HEK293 (cell line): ENCODE measurements at regions not wholly inside any gene's neighbourhood (a gene's known extent, or its start where the extent isn't known, plus 50 kb on each side); places are given as distances from the start of the nearest gene placed in this dataset.

ENCODE experiments used
- CTCF ChIA-PET: fragments of 350-600 bp; formaldehyde crosslinking; extraction: SDS; loops from one replicate; lab custom pipeline; 2021; ENCODE audit warnings: antibody characterized with exemption; lab: Yijun Ruan, JAX
- POLR2A ChIA-PET: fragments of 300-600 bp; formaldehyde crosslinking; extraction: SDS; loops from one replicate; lab custom pipeline; 2020; ENCODE audit warnings: antibody characterized with exemption, inconsistent platforms; lab: Yijun Ruan, JAX
- H3K27ac ChIP-seq: fragments of 200-500 bp; sonication (Bioruptor generic); 2 replicates; pipeline ENCODE4 v1.5.1; 2014; ENCODE audit warnings: low read depth, low read length, control low read depth, inconsistent platforms; ENCODE audit errors: extremely low read depth
- H3K36me3 ChIP-seq, 2 experiments: fragments of 200-500 bp in 1 of 2; sonication (Bioruptor generic) in 1 of 2; 1 replicate in 1 of 2; 2 replicates in 1 of 2; pipeline ENCODE4 v1.5.1; 2014 to 2017; ENCODE audit warnings: inconsistent platforms in 2 of 2, low read length in 2 of 2; ENCODE audit not compliant: control insufficient read depth in 2 of 2, insufficient read depth in 1 of 2
- H3K4me1 ChIP-seq: fragments of 200-500 bp; sonication (Bioruptor generic); 2 replicates; pipeline ENCODE4 v1.5.1; 2014; ENCODE audit warnings: mild to moderate bottlenecking, low read length, inconsistent platforms; ENCODE audit not compliant: control insufficient read depth, insufficient read depth
- H3K4me3 ChIP-seq: 2 replicates; pipeline ENCODE4 v1.5.1; 2011; ENCODE audit warnings: low read depth, mild to moderate bottlenecking, control low read depth, low read length, moderate library complexity
- H3K9me3 ChIP-seq: fragments of 200-500 bp; sonication (Bioruptor generic); 2 replicates; pipeline ENCODE4 v1.5.1; 2014; ENCODE audit warnings: low read depth, low read length, inconsistent platforms; ENCODE audit not compliant: control insufficient read depth, insufficient read depth
- ELK4 ChIP-seq: IDR thresholded peaks from 2 replicates; pipeline ENCODE4 v1.6.1; 2011; ENCODE audit warnings: mild to moderate bottlenecking, low read depth, low read length, borderline replicate concordance
- IKZF3 ChIP-seq: fragments of 450-650 bp; IDR thresholded peaks from 2 replicates; pipeline ENCODE4 v1.5.0; 2018; ENCODE audit warnings: missing biosample characterization, mild to moderate bottlenecking, missing genetic modification characterization, moderate library complexity
- KLF10 ChIP-seq: fragments of 450-650 bp; IDR thresholded peaks from 2 replicates; pipeline ENCODE4 v1.5.1; 2018; ENCODE audit warnings: missing biosample characterization, mild to moderate bottlenecking, missing genetic modification characterization
- KLF17 ChIP-seq: fragments of 450-650 bp; formaldehyde crosslinking; IDR thresholded peaks from 2 replicates; pipeline ENCODE4 v1.5.1; 2016; ENCODE audit warnings: missing biosample characterization, missing genetic modification characterization
- MYNN ChIP-seq: fragments of 450-650 bp; formaldehyde crosslinking; IDR thresholded peaks from 2 replicates; pipeline ENCODE4 v1.5.1; 2016; ENCODE audit warnings: missing biosample characterization, missing genetic modification characterization, borderline replicate concordance
- PRDM1 ChIP-seq: fragments of 450-650 bp; formaldehyde crosslinking; IDR thresholded peaks from 2 replicates; pipeline ENCODE4; 2016; ENCODE audit warnings: missing biosample characterization, missing genetic modification characterization
- REPIN1 ChIP-seq: fragments of 450-650 bp; formaldehyde crosslinking; IDR thresholded peaks from 2 replicates; pipeline ENCODE4 v1.5.1; 2017; ENCODE audit warnings: missing biosample characterization, missing genetic modification characterization, low read depth
- SCRT1 ChIP-seq: fragments of 450-650 bp; formaldehyde crosslinking; IDR thresholded peaks from 2 replicates; pipeline ENCODE4 v1.5.1; 2016; ENCODE audit warnings: missing biosample characterization, missing genetic modification characterization, borderline replicate concordance
- TCF7L2 ChIP-seq: IDR thresholded peaks from 2 replicates; pipeline ENCODE4 v1.6.1; 2011; ENCODE audit warnings: low read depth, mild to moderate bottlenecking, inconsistent platforms, low read length, moderate library complexity, borderline replicate concordance
- WT1 ChIP-seq: fragments of 450-650 bp; formaldehyde crosslinking; IDR thresholded peaks from 2 replicates; pipeline ENCODE4 v1.5.1; 2016; ENCODE audit warnings: missing biosample characterization, missing genetic modification characterization
- YY1 ChIP-seq: fragments of 450-650 bp; formaldehyde crosslinking; IDR thresholded peaks from 2 replicates; pipeline ENCODE4 v1.5.1; 2018; ENCODE audit warnings: missing biosample characterization, missing genetic modification characterization
- ZBTB11 ChIP-seq: fragments of 450-650 bp; formaldehyde crosslinking; conservative IDR thresholded peaks from 2 replicates; pipeline ENCODE4 v1.5.1; 2016; ENCODE audit warnings: low read depth, missing biosample characterization, missing genetic modification characterization
- ZFP37 ChIP-seq: fragments of 450-650 bp; formaldehyde crosslinking; IDR thresholded peaks from 2 replicates; pipeline ENCODE4 v1.5.1; 2016; ENCODE audit warnings: missing biosample characterization, missing genetic modification characterization
- ZNF16 ChIP-seq: fragments of 450-650 bp; formaldehyde crosslinking; IDR thresholded peaks from 2 replicates; pipeline ENCODE4 v1.5.1; 2016; ENCODE audit warnings: low read depth, missing biosample characterization, missing genetic modification characterization
- ZNF169 ChIP-seq: fragments of 450-650 bp; formaldehyde crosslinking; IDR thresholded peaks from 2 replicates; pipeline ENCODE4 v1.5.1; 2016; ENCODE audit warnings: missing biosample characterization, missing genetic modification characterization
- ZNF362 ChIP-seq: fragments of 450-650 bp; formaldehyde crosslinking; IDR thresholded peaks from 2 replicates; pipeline ENCODE4 v1.5.1; 2016; ENCODE audit warnings: missing biosample characterization, missing genetic modification characterization
- ZNF549 ChIP-seq: fragments of 450-650 bp; IDR thresholded peaks from 2 replicates; pipeline ENCODE4 v1.5.1; 2018; ENCODE audit warnings: missing biosample characterization, missing genetic modification characterization, mild to moderate bottlenecking, inconsistent platforms, moderate library complexity
- ZNF626 ChIP-seq: fragments of 450-650 bp; sonication (Bioruptor Pico); formaldehyde crosslinking; IDR thresholded peaks from 2 replicates; pipeline ENCODE4 v1.5.1; 2018; ENCODE audit warnings: missing biosample characterization, missing genetic modification characterization, inconsistent platforms
- ZNF654 ChIP-seq: fragments of 450-650 bp; formaldehyde crosslinking; IDR thresholded peaks from 2 replicates; pipeline ENCODE4 v1.5.1; 2016; ENCODE audit warnings: low read depth, missing biosample characterization, missing genetic modification characterization
- ZNF660 ChIP-seq: fragments of 450-650 bp; IDR thresholded peaks from 2 replicates; pipeline ENCODE4 v1.5.1; 2018; ENCODE audit warnings: missing biosample characterization, mild to moderate bottlenecking, missing genetic modification characterization
- TF ChIP-seq, protein P1 (sequence below): fragments of 450-650 bp; formaldehyde crosslinking; IDR thresholded peaks from 2 replicates; pipeline ENCODE4 v1.5.1; 2016; ENCODE audit warnings: missing biosample characterization, missing genetic modification characterization
- TF ChIP-seq, protein P2 (sequence below): fragments of 450-650 bp; formaldehyde crosslinking; IDR thresholded peaks from 2 replicates; pipeline ENCODE4 v1.5.1; 2017; ENCODE audit warnings: missing biosample characterization, missing genetic modification characterization
- TF ChIP-seq, protein P3 (sequence below): fragments of 450-650 bp; formaldehyde crosslinking; IDR thresholded peaks from 2 replicates; pipeline ENCODE4 v1.5.1; 2017; ENCODE audit warnings: missing biosample characterization, missing genetic modification characterization

DNA sequence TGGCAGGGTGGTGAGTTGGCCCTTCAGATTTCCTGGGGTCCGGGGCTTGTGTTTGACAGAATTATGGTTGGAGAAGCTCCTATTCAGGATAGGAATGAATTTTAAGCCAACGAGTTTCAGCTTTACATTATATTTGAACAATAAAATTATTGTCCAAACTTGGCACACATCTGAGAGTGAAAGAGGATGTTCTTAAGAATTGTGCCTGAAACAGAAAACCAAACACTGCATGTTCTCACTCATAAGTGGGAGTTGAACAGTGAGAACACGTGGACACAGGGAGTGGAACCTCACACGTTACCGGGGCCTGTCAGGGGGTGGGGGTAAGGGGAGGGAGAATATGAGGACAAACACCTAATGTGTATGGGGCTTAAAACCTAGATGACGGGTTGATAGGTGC lies 111.8 kb upstream of the ACTBL2 start:
- POLR2A ChIA-PET: no interaction called here
- TF ChIP-seq REPIN1 (no peak), ZNF654 (tag by site-specific recombination) (no peak), ZBTB11 (tag by site-specific recombination) (no peak), ZNF362 (tag by site-specific recombination) (no peak), IKZF3 (tag by site-specific recombination) (no peak), MYNN (tag by site-specific recombination) (no peak), ZNF169 (tag by site-specific recombination) (no peak), WT1 (tag by site-specific recombination) (no peak), ELK4 (no peak), YY1 (tag by site-specific recombination) (no peak)
- TF ChIP-seq, protein P1, sequence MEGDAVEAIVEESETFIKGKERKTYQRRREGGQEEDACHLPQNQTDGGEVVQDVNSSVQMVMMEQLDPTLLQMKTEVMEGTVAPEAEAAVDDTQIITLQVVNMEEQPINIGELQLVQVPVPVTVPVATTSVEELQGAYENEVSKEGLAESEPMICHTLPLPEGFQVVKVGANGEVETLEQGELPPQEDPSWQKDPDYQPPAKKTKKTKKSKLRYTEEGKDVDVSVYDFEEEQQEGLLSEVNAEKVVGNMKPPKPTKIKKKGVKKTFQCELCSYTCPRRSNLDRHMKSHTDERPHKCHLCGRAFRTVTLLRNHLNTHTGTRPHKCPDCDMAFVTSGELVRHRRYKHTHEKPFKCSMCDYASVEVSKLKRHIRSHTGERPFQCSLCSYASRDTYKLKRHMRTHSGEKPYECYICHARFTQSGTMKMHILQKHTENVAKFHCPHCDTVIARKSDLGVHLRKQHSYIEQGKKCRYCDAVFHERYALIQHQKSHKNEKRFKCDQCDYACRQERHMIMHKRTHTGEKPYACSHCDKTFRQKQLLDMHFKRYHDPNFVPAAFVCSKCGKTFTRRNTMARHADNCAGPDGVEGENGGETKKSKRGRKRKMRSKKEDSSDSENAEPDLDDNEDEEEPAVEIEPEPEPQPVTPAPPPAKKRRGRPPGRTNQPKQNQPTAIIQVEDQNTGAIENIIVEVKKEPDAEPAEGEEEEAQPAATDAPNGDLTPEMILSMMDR (tag by site-specific recombination): no peak
- no peaks in the 10 kb centered on the region for H3K36me3 ChIP-seq
- no peak overlapping the region for H3K27ac ChIP-seq
- H3K4me1 ChIP-seq: peaks cover 10% of the 10 kb centered on the region
- H3K4me3 ChIP-seq: no peak overlapping the region
- CTCF ChIA-PET: no interaction called here
- no peaks in the 10 kb centered on the region for H3K9me3 ChIP-seq

DNA sequence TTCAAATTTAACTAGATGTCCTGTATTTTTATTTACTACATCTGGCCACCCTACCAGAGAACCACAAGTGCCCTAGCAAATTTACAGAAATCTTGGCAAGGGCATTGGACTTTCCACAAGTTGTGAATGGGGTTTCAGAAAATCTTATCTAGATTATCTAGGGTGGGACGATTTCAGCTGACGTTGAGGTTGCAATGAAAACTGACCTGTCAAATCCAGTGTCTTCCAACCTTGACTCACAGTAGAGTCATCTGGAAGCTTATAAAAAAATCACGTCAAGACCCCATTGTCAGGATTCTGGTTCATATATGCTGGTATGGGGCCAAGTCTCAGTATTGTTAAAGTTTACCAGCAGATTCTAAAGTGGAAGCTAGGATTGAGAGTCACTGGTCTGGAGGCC lies 109.6 kb upstream of the ACTBL2 start:
- TF ChIP-seq, protein P2, sequence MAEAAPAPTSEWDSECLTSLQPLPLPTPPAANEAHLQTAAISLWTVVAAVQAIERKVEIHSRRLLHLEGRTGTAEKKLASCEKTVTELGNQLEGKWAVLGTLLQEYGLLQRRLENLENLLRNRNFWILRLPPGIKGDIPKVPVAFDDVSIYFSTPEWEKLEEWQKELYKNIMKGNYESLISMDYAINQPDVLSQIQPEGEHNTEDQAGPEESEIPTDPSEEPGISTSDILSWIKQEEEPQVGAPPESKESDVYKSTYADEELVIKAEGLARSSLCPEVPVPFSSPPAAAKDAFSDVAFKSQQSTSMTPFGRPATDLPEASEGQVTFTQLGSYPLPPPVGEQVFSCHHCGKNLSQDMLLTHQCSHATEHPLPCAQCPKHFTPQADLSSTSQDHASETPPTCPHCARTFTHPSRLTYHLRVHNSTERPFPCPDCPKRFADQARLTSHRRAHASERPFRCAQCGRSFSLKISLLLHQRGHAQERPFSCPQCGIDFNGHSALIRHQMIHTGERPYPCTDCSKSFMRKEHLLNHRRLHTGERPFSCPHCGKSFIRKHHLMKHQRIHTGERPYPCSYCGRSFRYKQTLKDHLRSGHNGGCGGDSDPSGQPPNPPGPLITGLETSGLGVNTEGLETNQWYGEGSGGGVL (tag by site-specific recombination): no peak
- TF ChIP-seq SCRT1 (tag by site-specific recombination): no peak
- TF ChIP-seq ZNF660 (tag by site-specific recombination): no peak
- no peak for TF ChIP-seq ZNF626 (tag by site-specific recombination)
- TF ChIP-seq KLF17 (tag by site-specific recombination): no peak
- TF ChIP-seq TCF7L2: no peak
- TF ChIP-seq ZFP37 (tag by site-specific recombination): no peak
- TF ChIP-seq, protein P3, sequence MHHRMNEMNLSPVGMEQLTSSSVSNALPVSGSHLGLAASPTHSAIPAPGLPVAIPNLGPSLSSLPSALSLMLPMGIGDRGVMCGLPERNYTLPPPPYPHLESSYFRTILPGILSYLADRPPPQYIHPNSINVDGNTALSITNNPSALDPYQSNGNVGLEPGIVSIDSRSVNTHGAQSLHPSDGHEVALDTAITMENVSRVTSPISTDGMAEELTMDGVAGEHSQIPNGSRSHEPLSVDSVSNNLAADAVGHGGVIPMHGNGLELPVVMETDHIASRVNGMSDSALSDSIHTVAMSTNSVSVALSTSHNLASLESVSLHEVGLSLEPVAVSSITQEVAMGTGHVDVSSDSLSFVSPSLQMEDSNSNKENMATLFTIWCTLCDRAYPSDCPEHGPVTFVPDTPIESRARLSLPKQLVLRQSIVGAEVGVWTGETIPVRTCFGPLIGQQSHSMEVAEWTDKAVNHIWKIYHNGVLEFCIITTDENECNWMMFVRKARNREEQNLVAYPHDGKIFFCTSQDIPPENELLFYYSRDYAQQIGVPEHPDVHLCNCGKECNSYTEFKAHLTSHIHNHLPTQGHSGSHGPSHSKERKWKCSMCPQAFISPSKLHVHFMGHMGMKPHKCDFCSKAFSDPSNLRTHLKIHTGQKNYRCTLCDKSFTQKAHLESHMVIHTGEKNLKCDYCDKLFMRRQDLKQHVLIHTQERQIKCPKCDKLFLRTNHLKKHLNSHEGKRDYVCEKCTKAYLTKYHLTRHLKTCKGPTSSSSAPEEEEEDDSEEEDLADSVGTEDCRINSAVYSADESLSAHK (tag by site-specific recombination): no peak
- TF ChIP-seq KLF10: no peak
- TF ChIP-seq ZNF16 (tag by site-specific recombination): no peak
- TF ChIP-seq PRDM1 (tag by site-specific recombination): no peak
- TF ChIP-seq ZNF549 (tag by site-specific recombination): no peak
- TF ChIP-seq, all 188 proteins: peak for 0
- no peak overlapping the region for H3K27ac ChIP-seq
- H3K9me3 ChIP-seq: no peaks in the 10 kb centered on the region
- no peaks in the 10 kb centered on the region for H3K36me3 ChIP-seq
- ChIA-PET POLR2A (no interaction called here), CTCF (no interaction called here)
- H3K4me1 ChIP-seq: peaks cover 10% of the 10 kb centered on the region
- no peak overlapping the region for H3K4me3 ChIP-seq
